Stomach (tissue), 8 donors: ENCODE measurements at regions not wholly inside any gene's neighbourhood (a gene's known extent, or its start where the extent isn't known, plus 50 kb on each side); places are given as distances from the start of the nearest gene placed in this dataset.

Experiments used
- DNase-seq, 2 donors: peaks; one replicate each; pipeline versions ENCODE4 v3.0.0 to v3.0.0-alpha.2; 2013 to 2019
- H3K27ac ChIP-seq, 5 donors: fragments of 200-600 bp in 4 of 5; sonication (generic) in 4 of 5; one replicate each; pipeline ENCODE4 v1.5.1; 2013 to 2019; ENCODE audit warnings: mild to moderate bottlenecking in 1 of 5, moderate library complexity in 1 of 5
- H3K27me3 ChIP-seq, 3 donors: fragments of 200-600 bp; sonication (generic); one replicate each; pipeline ENCODE4 v1.5.1; 2017 to 2019; ENCODE audit warnings: mixed run types in 1 of 3
- H3K36me3 ChIP-seq, 4 donors: fragments of 200-600 bp; sonication (generic); 1 replicate in 3 of 4; 2 replicates in 1 of 4; pipeline ENCODE4 v1.5.1; 2016 to 2019
- H3K4me1 ChIP-seq, 4 donors: fragments of 200-600 bp; sonication (generic); one replicate each; pipeline ENCODE4 v1.5.1; 2016 to 2019
- H3K4me3 ChIP-seq, 4 donors: fragments of 200-600 bp; sonication (generic) in 3 of 4; one replicate each; pipeline ENCODE4 v1.5.1; 2016 to 2019; ENCODE audit warnings: mild to moderate bottlenecking in 1 of 4
- H3K9me3 ChIP-seq, 4 donors: fragments of 200-600 bp; sonication (generic); one replicate each; pipeline ENCODE4 v1.5.1; 2016 to 2019
- EP300 ChIP-seq: sonication (generic); formaldehyde crosslinking; IDR thresholded peaks from one replicate; pipeline ENCODE4 v1.6.1; 2017; ENCODE audit warnings: antibody characterized with exemption
- POLR2A ChIP-seq, 4 donors: fragments of 450-650 bp; IDR thresholded peaks; one replicate each; pipeline ENCODE4 v1.6.1; 2016; ENCODE audit warnings: antibody characterized with exemption in 4 of 4, control low read depth in 2 of 4, mild to moderate bottlenecking in 1 of 4, moderate library complexity in 1 of 4
- POLR2AphosphoS5 ChIP-seq, 3 donors: sonication (generic); formaldehyde crosslinking; IDR thresholded peaks; one replicate each; pipeline ENCODE4 v1.6.1; 2016; ENCODE audit warnings: antibody characterized with exemption in 3 of 3
- whole genome bisulfite sequencing, 5 donors: extraction: QIAGEN DNeasy Blood & Tissue Kit in 3 of 5; methylation state at CpG; one replicate each; pipeline versions ENCODE4 v1.1.5 to v1.1.7; 2013 to 2018; 5-methylcytosine and 5-hydroxymethylcytosine counted together
- intact Hi-C: fragments of 100-400 bp; cut with DNase I; formaldehyde crosslinking; loops from one replicate; pipeline ENCODE4 v1.15.1; 2023; ENCODE audit warnings: low total_unique reads
- TF ChIP-seq, protein P1 (sequence below), 7 experiments: fragments of 450-650 bp in 4 of 7; fragments of 200-600 bp in 3 of 7; sonication (generic) in 3 of 7; IDR thresholded peaks; one replicate each; pipeline ENCODE4 v1.5.1; 2016 to 2019; ENCODE audit warnings: antibody characterized with exemption in 7 of 7, control low read depth in 2 of 7, mild to moderate bottlenecking in 1 of 7
- donor health status: healthy with polysubstance abuse.
- donor health status: Bipolar disorder and iron deficiency.
- donor health status: healthy.

- TF ChIP-seq EP300, result no peak
- no peak for TF ChIP-seq POLR2AphosphoS5 (IDR thresholded peaks at IDR 0.05)
- TF ChIP-seq, protein P1, sequence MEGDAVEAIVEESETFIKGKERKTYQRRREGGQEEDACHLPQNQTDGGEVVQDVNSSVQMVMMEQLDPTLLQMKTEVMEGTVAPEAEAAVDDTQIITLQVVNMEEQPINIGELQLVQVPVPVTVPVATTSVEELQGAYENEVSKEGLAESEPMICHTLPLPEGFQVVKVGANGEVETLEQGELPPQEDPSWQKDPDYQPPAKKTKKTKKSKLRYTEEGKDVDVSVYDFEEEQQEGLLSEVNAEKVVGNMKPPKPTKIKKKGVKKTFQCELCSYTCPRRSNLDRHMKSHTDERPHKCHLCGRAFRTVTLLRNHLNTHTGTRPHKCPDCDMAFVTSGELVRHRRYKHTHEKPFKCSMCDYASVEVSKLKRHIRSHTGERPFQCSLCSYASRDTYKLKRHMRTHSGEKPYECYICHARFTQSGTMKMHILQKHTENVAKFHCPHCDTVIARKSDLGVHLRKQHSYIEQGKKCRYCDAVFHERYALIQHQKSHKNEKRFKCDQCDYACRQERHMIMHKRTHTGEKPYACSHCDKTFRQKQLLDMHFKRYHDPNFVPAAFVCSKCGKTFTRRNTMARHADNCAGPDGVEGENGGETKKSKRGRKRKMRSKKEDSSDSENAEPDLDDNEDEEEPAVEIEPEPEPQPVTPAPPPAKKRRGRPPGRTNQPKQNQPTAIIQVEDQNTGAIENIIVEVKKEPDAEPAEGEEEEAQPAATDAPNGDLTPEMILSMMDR (IDR thresholded peaks at IDR 0.05), result no peak
- TF ChIP-seq POLR2A (IDR thresholded peaks at IDR 0.05), result no peak
- Histone ChIP-seq H3K4me3 (no peak overlapping the region), H3K4me1 (no peaks in the 10 kb centered on the region), H3K27ac (no peak overlapping the region), H3K9me3 (no peaks in the 10 kb centered on the region), H3K36me3 (no peaks in the 10 kb centered on the region), H3K27me3 (no peaks in the 10 kb centered on the region)
- intact Hi-C loops, result no loop called here
- no peak for DNase-seq
These were observed 270.6 kb downstream of the BCL11A start for GRCh38 chr2:60282886-60283285.

DNA sequence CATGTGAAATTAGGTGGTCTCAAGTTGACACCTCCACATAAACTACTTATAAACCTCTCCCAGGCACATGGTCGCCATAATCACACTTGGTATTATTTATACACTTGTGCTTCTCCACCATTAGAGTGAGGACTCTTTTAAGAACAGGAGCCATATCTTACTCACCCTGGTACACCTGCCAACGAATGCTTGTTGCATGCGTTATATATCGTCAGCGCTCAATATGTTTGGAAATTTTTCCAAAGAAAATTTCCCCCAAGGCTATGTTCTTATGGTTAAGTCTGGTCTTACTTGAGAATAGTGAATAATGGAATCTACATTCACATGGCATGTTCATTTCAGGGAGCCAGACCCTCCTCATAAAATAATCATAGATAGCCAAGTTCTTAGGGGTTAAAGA is 271.7 kb downstream of the BCL11A start:
- intact Hi-C loops, result no loop called here
- Histone ChIP-seq H3K36me3 (no peaks in the 10 kb centered on the region), H3K27ac (no peak overlapping the region), H3K4me3 (no peak overlapping the region), H3K9me3 (no peaks in the 10 kb centered on the region), H3K27me3 (no peaks in the 10 kb centered on the region), H3K4me1 (no peaks in the 10 kb centered on the region)
- DNase-seq, result no peak
- WGBS, 5 donors, result 73 to 97% (median 81%) methylated on average over 5 of the region's 5 CpGs
- TF ChIP-seq, protein P1 (IDR thresholded peaks at IDR 0.05), result no peak
- no peak for TF ChIP-seq POLR2AphosphoS5 (IDR thresholded peaks at IDR 0.05)
- no peak for TF ChIP-seq EP300
- no peak for TF ChIP-seq POLR2A (IDR thresholded peaks at IDR 0.05)

GRCh38 chr2:60280238-60280637 is 273.2 kb downstream of the BCL11A start:
- no peak for DNase-seq
- 70 to 94% (median 91%) methylated on average over 3 of the region's 3 CpGs for WGBS, 5 donors
- intact Hi-C loops, result no loop called here

GRCh38 chr2:60278906-60279305 is 274.5 kb downstream of the BCL11A start:
- Histone ChIP-seq H3K27me3 (no peaks in the 10 kb centered on the region), H3K9me3 (peaks cover 0 to 16% (median 12%) of the 10 kb centered on the region in 4 donors), H3K4me1 (no peaks in the 10 kb centered on the region), H3K36me3 (no peaks in the 10 kb centered on the region), H3K4me3 (no peak overlapping the region), H3K27ac (no peak overlapping the region)
- 81 to 89% (median 87%) methylated on average over 4 of the region's 4 CpGs for WGBS, 5 donors
- TF ChIP-seq EP300 (no peak), POLR2AphosphoS5 (IDR thresholded peaks at IDR 0.05) (no peak), POLR2A (IDR thresholded peaks at IDR 0.05) (no peak)
- TF ChIP-seq, protein P1 (IDR thresholded peaks at IDR 0.05), result no peak
- intact Hi-C loops, result no loop called here
- DNase-seq, result no peak

More at GRCh38 chr2:60280238-60280637, 273.2 kb downstream of the BCL11A start:
- H3K4me1 ChIP-seq, result no peaks in the 10 kb centered on the region
- no peaks in the 10 kb centered on the region for H3K27me3 ChIP-seq
- H3K36me3 ChIP-seq, result no peaks in the 10 kb centered on the region
- peaks cover 0 to 4% (median 2%) of the 10 kb centered on the region in 4 donors for H3K9me3 ChIP-seq
- TF ChIP-seq EP300 (no peak), POLR2A (IDR thresholded peaks at IDR 0.05) (no peak), POLR2AphosphoS5 (IDR thresholded peaks at IDR 0.05) (no peak)
- TF ChIP-seq, protein P1 (IDR thresholded peaks at IDR 0.05), result no peak
- H3K27ac ChIP-seq, result no peak overlapping the region
- no peak overlapping the region for H3K4me3 ChIP-seq
